Heart left ventricle (tissue), 13 donors: ENCODE measurements at regions not wholly inside any gene's neighbourhood (a gene's known extent, or its start where the extent isn't known, plus 50 kb on each side); places are given as distances from the start of the nearest gene placed in this dataset.

Experiments used
- CTCF ChIP-seq, 12 donors: fragments of 200-600 bp; sonication (generic) in 4 of 12; IDR thresholded peaks; one replicate each; pipeline versions ENCODE4 v1.5.0 to v1.8.0; 2018 to 2022; ENCODE audit warnings: antibody characterized with exemption in 12 of 12, mild to moderate bottlenecking in 5 of 12
- POLR2A ChIP-seq, 2 donors: fragments of 450-650 bp; IDR thresholded peaks; one replicate each; pipeline ENCODE4 v1.6.1; 2017; ENCODE audit warnings: antibody characterized with exemption in 2 of 2, mild to moderate bottlenecking in 2 of 2, moderate library complexity in 2 of 2
- donor health status: ischemic (EF 13 %, LVEDD 7.1; RV severe dilation, severe dysfunction).
- donor health status: DM: no; HTN: yes; CAD: no.
- donor health status: DM: no; HTN: no; CAD: no.
- donor health status: ischemic (EF 25% LVEDD 6.9; RV normal size, moderate dysfunction).
- donor health status: ischemic (EF 25% LVEDD 5.7; RV mildly dilated, moderate dysfunction).
- donor health status: ischemic (EF 35%, LVEDD 5.7; RV mildly dilated, moderate dysfunction).
- donor health status: nonischemic (EF 11% LVEDD 7.7; RV severe dilation, severe dysfunction).
- donor health status: DM: yes; HTN: yes; CAD: no.
- donor health status: PGD.
- donor health status: ischemic (EF 29% LVEDD 5.4; RV normal size, mild dysfunction).
- donor health status: nonischemic (EF 23%, LVEDD 6.1; RV moderate dilation, normal function).

GRCh38 chr20:17819395-17820093, 119.8 kb downstream of the BANF2 start:
- TF ChIP-seq CTCF (IDR thresholded peaks at IDR 0.05) = no peak
- no peak for TF ChIP-seq POLR2A (IDR thresholded peaks at IDR 0.05)
